ENCODE measurements at regions not wholly inside any gene's neighbourhood (a gene's known extent, or its start where the extent isn't known, plus 50 kb on each side); places are given as distances from the start of the nearest gene placed in this dataset.

GRCh38 chr1:18573170-18573569, 57.5 kb upstream of the PAX7 start:
- TF ChIP-seq CTCF (IDR thresholded peaks at IDR 0.05), result no peak

- TF ChIP-seq CTCF (IDR thresholded peaks at IDR 0.05), result no peak
These were observed 55.9 kb upstream of the PAX7 start for GRCh38 chr1:18574754-18575153.

GRCh38 chr1:18575620-18576019, 55.0 kb upstream of the PAX7 start:
- peak; percentile 68 for TF ChIP-seq CTCF (IDR thresholded peaks at IDR 0.05)

GRCh38 chr1:18578271-18578670, 52.4 kb upstream of the PAX7 start:
- TF ChIP-seq CTCF (IDR thresholded peaks at IDR 0.05), result no peak

GRCh38 chr1:18580047-18580446, 50.6 kb upstream of the PAX7 start:
- TF ChIP-seq CTCF (IDR thresholded peaks at IDR 0.05), result no peak

GRCh38 chr1:18580691-18581419, 49.8 kb upstream of the PAX7 start:
- TF ChIP-seq CTCF (IDR thresholded peaks at IDR 0.05), result no peak

Measured in LNCAP (cell line).